HG02588 (cell line): ENCODE measurements at regions not wholly inside any gene's neighbourhood (a gene's known extent, or its start where the extent isn't known, plus 50 kb on each side); places are given as distances from the start of the nearest gene placed in this dataset.
"Not testable (repeated sequence)": the region's sequence is repeated elsewhere in the genome, so short reads cannot be mapped to it uniquely, and the experiment has no call there.

Source experiments
- ATAC-seq: cut with Tn5 transposase; IDR thresholded peaks from one replicate; pipeline ENCODE4 v1.9.1; 2021; ENCODE audit warnings: mild to moderate bottlenecking, moderate library complexity; ENCODE audit not compliant: unreplicated experiment

DNA sequence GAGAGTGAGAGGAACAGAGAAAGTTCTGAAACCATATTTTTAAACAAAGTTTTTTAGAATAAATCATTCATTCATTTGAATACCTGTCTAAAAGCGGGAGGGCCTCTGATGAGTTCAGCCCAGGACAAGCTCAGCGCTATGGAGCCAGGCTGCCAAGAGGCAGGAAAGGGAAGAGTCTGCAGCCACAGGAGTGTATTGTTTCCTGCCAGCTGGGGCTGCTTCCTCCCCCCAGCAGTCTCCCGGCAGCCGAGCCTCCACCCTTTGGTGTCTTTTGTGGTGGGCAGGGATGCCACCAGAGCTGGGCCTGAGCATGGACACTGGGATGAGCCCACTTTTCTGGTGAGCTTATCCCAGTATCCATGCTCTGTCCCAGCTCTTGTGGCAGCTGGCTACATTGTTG is 199.5 kb upstream of the TPRG1 start:
- ATAC-seq, result no peak

DNA sequence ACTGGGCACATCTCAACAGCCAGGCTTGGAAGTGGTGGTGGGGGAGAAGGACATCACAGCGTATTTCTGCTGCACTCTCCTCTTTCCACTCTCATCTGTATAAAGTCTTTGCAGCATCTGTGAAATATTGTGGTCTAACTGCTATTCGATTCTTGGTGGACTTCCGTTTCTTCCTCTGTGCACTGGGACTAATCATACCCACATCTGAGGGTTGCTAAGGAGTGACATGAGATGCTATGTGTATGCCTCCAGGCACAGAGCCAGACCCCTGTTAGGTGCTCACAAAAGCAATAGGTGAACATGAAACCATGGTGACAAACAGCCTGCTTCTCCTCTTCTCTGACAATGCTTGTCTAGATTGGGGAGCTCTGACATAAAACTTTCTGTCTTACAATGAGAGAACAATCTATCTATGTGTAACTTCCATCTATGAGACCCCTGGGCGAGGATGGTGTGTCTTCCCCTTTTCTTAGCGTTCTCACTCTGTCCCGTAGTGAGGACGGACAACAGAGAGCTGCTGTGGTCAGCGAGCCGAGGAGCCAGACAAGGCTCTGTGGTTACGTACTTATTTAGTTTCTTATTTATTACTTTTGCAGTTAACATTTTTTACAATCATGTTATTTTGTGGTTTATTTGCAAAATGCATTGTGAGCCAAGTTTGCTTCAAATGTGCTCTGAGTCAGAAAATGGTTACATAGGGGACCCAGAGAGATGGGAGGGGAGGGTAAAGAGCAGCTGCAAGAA is 196.7 kb upstream of the TPRG1 start:
- ATAC-seq, result no peak

GRCh38 chr3:188975600-188976314 is 196.0 kb upstream of the TPRG1 start:
- no peak for ATAC-seq

DNA sequence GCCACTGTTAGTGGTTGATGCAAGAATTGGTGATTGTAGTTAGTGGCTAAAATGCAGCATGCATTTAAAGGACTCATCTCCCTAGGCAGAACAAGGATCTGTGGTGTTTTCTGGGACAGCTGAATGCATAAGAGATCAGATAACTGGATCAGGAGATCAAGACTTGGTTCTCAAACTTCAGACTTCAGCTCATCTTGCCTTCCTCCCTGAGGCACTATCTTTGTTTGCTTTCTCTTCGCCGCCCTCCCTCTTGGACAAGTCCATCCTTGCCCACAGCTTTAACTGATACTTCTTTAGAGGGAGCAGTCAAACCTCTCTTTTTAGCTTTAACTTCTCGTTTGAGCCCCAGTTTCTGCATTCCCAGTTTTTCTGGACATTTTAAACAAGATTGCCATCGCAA is 195.4 kb upstream of the TPRG1 start:
- ATAC-seq, result no peak

DNA sequence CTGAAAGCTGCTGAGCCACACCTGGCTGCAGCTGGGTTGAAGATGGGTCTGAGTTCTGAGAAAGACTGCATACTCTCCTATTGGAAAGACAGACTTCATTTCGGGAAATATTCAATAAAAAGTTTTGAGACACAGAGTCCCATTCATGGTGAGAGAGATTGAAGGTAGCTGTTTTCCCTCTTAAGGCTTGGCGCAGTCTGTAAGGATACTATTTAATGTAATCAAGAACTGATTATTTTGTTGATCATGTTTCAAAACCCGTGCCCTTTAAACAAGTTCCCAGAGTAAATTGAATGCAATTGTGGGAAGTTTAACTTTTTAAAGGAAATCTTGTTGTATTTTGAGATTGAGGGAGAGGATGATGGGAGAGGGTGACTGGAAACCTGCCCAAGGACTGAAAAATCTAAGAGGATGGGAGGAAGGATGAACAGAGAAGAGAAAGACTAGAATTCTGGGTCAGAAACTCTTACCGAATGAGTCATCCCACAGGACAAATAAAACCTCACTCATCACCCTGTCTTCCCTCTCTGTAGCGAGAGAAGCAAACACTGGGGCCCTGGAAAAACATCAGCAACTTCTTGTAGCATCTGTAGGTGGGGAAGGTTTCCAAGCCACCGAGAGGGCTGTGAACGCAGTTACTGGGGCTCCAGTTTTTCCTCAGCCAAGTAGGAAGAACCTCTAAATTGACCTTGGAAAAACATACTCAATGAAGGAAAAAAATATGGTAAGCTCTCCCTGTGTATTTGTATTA is 193.2 kb upstream of the TPRG1 start:
- ATAC-seq, result no peak

DNA sequence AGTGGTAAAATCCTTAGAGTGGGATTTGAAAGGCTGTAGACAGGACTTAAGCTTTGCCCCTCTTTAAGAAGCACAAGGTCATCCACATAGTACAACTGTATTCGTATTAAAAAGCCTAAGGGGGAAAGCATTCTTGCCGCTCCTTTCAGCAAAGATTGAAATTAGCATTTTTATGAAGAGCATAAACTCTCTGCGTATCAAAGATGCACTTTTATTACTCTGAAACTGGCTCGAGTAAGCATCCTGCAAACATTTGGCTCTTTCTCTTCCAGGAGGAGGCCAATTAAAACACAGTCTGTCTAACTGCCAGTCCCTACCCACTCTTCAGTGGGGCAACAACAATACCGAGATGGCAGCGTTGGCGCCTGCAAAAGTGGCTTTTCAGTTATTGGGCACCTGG is 192.5 kb upstream of the TPRG1 start:
- ATAC-seq, result no peak

GRCh38 chr3:188979669-188980310 is 192.0 kb upstream of the TPRG1 start:
- ATAC-seq, result no peak

GRCh38 chr3:188993181-188993580 is 178.6 kb upstream of the TPRG1 start:
- ATAC-seq, result no peak

GRCh38 chr3:189001559-189001958 is 170.2 kb upstream of the TPRG1 start:
- ATAC-seq, result no peak

DNA sequence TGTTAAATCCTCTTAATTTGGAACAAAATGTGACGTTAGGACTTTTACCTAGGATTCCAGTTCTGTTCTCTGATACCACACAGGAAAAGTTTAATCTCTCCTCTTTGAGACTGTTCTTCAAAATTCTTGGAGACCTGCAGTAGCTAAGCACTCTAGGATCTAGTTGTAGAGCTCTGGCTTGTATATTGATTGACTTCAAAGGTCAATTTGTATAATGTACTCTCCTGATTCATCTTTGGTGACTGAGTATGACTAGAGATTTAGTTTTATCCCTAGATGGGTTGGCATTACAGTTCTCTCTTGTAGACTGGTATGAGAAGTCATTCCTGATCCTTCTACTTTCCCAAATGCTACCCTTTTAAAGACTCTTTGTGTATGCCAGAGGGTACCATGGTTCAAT is 168.4 kb upstream of the TPRG1 start:
- ATAC-seq, result no peak

DNA sequence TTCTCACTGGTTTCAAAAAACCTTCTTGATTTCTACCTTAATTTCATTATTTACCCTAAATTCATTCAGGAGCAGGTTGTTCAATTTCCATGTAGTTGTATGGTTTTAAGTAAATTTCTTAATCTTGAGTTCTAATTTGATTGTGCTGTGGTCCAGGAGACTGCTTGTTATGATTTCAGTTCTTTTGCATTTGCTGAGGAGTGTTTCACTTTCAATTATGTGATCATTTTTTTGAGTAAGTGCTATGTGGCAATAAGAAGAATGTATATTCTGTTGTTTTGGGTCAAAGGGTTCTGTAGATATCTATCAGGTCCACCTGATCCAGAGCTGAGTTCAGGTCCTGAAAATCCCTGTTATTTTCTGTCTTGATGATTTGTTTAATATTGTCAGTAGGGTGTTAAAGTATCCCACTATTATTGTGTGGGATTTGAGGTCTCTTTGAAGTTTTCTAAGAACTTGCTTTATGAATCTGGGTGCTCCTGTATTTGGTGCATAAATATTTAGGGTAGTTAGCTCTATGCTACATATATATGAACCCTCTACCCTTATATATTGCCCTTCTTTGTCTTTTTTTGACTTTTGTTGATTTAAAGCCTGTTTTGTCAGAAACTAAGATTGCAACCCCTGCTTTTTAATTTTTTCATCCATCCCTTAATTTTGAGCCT is 158.4 kb upstream of the TPRG1 start:
- ATAC-seq, result no peak

GRCh38 chr3:189014526-189014925 is 157.2 kb upstream of the TPRG1 start:
- no peak for ATAC-seq

- ATAC-seq, result not testable (repeated sequence)
These were observed 148.9 kb upstream of the TPRG1 start for GRCh38 chr3:189022576-189023466.

DNA sequence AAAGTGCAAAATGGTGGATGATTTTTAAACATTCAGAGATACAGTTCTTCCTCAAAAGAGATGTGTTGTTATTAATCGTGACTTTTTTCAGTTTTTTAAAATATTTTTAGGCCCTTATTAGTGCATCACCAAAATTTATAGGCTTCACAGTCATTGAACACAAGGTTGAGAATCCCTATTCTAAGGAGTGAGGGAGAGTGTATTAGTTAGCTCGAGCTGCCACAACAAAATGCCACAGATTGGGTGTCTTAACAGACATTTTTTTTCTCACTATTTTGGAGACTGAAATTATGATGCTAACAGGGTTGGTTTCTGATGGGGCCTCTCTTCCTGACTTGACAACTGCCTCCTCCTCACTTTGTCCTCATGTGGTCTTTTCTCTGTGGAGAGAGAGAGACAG is 145.9 kb upstream of the TPRG1 start:
- ATAC-seq, result no peak

DNA sequence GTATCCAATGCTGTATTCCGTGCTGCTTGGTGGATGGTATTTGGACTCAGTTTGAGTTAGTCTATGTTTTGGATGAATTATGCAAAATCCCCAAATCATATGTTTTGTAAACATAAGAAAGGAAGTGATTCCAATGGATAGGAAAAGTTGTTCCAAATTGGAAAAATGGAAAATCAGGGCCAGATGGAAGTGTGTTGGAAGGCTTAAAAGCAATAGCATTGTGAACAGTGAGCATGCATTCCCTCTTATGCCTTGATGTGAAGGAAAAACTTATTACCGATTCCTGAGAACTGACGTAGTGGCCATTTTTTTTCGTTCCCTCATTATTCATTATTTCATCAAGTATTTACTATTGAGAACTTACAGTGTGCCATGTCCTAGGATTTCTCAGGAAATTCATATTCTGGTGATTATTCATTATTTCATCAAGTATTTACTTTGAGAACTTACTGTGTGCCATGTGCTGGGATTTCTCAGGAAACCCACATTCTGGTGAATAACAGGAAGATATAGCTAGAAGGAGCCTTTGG is 144.1 kb upstream of the TPRG1 start:
- no peak for ATAC-seq

DNA sequence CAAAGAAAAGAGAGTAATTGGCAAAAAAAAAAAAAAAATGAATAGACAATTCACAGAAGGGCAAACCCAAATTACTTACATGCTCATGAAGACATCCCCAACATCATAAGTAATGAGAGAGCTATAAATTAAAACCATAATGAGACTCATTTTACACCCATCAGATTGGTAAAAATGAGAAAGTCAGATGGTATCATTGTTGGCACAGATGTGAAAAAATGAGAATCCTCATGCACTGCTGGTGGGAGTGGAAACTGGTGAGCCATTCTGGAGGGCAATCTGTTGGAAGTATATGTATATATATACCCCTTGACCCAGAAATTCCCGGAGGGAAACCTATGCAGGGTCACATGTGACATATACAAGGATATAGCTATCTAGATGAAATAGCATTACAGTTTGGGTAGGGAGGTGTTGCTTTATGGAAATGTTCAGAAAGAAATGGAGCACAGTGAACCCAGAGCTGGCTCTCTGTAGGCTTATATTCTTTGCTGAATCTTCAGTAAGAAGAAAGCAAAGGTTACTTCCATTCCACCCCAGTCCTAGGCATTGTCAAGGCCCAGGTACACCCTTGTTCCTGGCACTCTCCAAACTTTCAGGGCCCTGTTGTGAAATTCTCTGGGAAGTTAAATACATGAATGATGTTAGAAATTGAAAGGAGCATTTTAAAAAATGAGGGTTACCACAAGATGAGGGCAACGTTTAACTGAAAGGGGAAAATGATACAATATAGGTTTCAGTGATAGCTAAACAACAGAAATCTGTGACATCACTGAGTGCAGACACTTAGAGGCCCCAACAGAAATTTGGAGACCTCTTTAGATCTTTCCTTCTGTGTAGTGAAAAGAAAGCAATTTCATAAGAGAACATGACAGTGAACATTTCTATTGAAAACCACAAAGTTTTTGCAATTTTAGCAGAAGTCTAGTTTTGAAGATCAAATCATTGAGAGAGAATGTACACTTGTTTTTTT is 132.7 kb upstream of the TPRG1 start:
- ATAC-seq, result no peak

DNA sequence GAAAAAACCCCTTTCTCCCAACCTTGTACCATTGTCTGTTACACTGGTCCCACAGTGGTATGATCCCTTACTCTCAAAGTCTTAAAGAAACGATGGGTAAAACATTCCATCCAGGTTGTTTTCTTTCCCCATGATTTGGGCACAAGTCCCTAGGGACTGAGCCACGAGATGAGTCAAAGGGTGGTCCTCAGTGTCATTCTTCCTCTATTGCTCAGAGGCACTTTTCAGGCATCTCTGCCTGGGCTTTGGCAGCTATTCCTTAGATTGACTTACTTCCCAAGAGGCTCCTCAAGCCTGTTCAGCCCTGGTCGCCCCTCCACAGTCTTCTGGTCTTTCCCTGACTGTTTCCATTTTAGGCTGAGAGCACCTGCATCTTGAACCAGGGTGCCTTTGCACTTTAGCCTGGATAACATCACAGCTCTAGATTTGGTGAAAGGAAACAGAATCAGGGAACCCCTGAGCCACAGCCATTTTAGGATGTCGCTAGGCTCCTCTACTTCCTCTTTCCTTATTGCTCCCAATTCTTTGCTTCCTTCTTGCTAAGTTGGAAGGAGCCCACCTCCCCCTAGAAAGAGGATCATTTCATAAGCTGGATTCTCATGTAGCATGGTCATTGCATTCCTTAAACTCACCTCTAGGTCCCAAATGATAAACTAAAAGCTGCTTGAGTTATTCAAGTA is 131.0 kb upstream of the TPRG1 start:
- ATAC-seq, result no peak
